ENCODE measurements at regions not wholly inside any gene's neighbourhood (a gene's known extent, or its start where the extent isn't known, plus 50 kb on each side); places are given as distances from the start of the nearest gene placed in this dataset.

- no peak for TF ChIP-seq CTCF (IDR thresholded peaks at IDR 0.05; ENCODE audit: insufficient read depth, low read length)
- TF ChIP-seq POLR2AphosphoS5 (IDR thresholded peaks at IDR 0.05; ENCODE audit: low read depth) = no peak
Measured at GRCh38 chr2:145341536-145341935, 821.6 kb upstream of the ZEB2 start.

Measured in HL-60 (cell line).